OCI-LY7 (cell line): ENCODE measurements at regions not wholly inside any gene's neighbourhood (a gene's known extent, or its start where the extent isn't known, plus 50 kb on each side); places are given as distances from the start of the nearest gene placed in this dataset.

Source experiments
- BruUV-seq: library from RNA; stranded (reverse); fragments of 400-500 nt; replicated peaks from 2 replicates; lab custom pipeline; 2021; lab: Mats Ljungman, UMichigan
- CTCF ChIA-PET: fragments of 300-600 bp; sonication (Branson Sonifier 250); formaldehyde crosslinking; loops from one replicate; lab custom pipeline; 2022; ENCODE audit warnings: antibody characterized with exemption; ENCODE audit not compliant: unreplicated experiment; lab: Charles Lee
- POLR2A ChIA-PET: fragments of 300-600 bp; sonication (Branson Sonifier 250); formaldehyde crosslinking; loops from one replicate; lab custom pipeline; 2022; ENCODE audit warnings: antibody characterized with exemption; lab: Charles Lee
- DNase-seq: peaks from one replicate; pipeline ENCODE4 v3.0.0-alpha.2; 2015; ENCODE audit warnings: low spot score
- H2AFZ ChIP-seq: fragments of 200-600 bp; sonication (generic), shearing (Covaris generic); 2 replicates; pipeline ENCODE4 v1.6.1; 2014; ENCODE audit warnings: mild to moderate bottlenecking, antibody characterized with exemption, low read length, moderate library complexity
- H3K27ac ChIP-seq: fragments of 200-600 bp; sonication (generic); 2 replicates; pipeline ENCODE4 v1.5.1; 2014; ENCODE audit warnings: mixed run types, low read depth, mild to moderate bottlenecking, moderate library complexity, low read length, inconsistent platforms; ENCODE audit not compliant: poor library complexity, severe bottlenecking
- H3K36me3 ChIP-seq: fragments of 200-600 bp; sonication (generic); 2 replicates; pipeline ENCODE4 v1.6.1; 2014; ENCODE audit warnings: mild to moderate bottlenecking, antibody characterized with exemption, low read length, moderate library complexity, mixed read lengths; ENCODE audit not compliant: insufficient read depth
- H3K4me1 ChIP-seq: fragments of 200-600 bp; sonication (generic); 2 replicates; pipeline ENCODE4 v1.5.1; 2014; ENCODE audit warnings: mild to moderate bottlenecking, low read length; ENCODE audit not compliant: insufficient read depth, poor library complexity, severe bottlenecking
- H3K4me2 ChIP-seq: fragments of 200-600 bp; sonication (generic); 2 replicates; pipeline ENCODE4 v1.6.1; 2014; ENCODE audit warnings: mild to moderate bottlenecking, low read length
- H3K4me3 ChIP-seq: fragments of 200-600 bp; sonication (generic); 2 replicates; pipeline ENCODE4 v1.5.1; 2014; ENCODE audit warnings: mild to moderate bottlenecking, low read depth, low read length; ENCODE audit not compliant: poor library complexity, severe bottlenecking
- H3K79me2 ChIP-seq: fragments of 200-600 bp; sonication (generic); 2 replicates; pipeline ENCODE4 v1.6.1; 2016; ENCODE audit warnings: low read depth, mild to moderate bottlenecking, low read length, moderate library complexity, mixed read lengths; ENCODE audit not compliant: insufficient read depth
- H3K9me2 ChIP-seq: fragments of 200-600 bp; sonication (generic); 2 replicates; pipeline ENCODE4 v1.6.1; 2016; ENCODE audit warnings: mild to moderate bottlenecking, low read length, mixed read lengths; ENCODE audit not compliant: insufficient read depth
- H3K9me3 ChIP-seq: fragments of 200-600 bp; sonication (generic); 2 replicates; pipeline ENCODE4 v1.6.1; 2014; ENCODE audit warnings: mild to moderate bottlenecking, mixed run types, low read length, mixed read lengths
- H4K20me1 ChIP-seq: fragments of 200-600 bp; sonication (generic); 2 replicates; pipeline ENCODE4 v1.6.1; 2014; ENCODE audit warnings: mild to moderate bottlenecking, antibody characterized with exemption, low read length, moderate library complexity, mixed read lengths; ENCODE audit not compliant: insufficient read depth
- CTCF ChIP-seq: fragments of 200-600 bp; sonication (generic); conservative IDR thresholded peaks from 2 replicates; pipeline ENCODE4 v1.5.1; 2014; ENCODE audit warnings: mild to moderate bottlenecking, antibody characterized with exemption, low read length, moderate library complexity, mixed read lengths
- EZH2phosphoT487 ChIP-seq: fragments of 200-600 bp; sonication (generic); IDR thresholded peaks from 2 replicates; pipeline ENCODE4 v1.6.1; 2018; ENCODE audit warnings: low read depth, borderline replicate concordance, mild to moderate bottlenecking, mixed run types, antibody characterized with exemption, low read length, moderate library complexity, mixed read lengths
- intact Hi-C: fragments of 100-400 bp; cut with micrococcal nuclease; formaldehyde crosslinking; loops from one replicate; pipeline ENCODE4 v1.10.0; 2022; ENCODE audit not compliant: unreplicated experiment

- Histone ChIP-seq H3K9me2 (no peaks in the 10 kb centered on the region), H3K4me1 (peaks cover 4% of the 10 kb centered on the region), H3K36me3 (no peaks in the 10 kb centered on the region), H3K79me2 (no peaks in the 10 kb centered on the region), H3K9me3 (no peaks in the 10 kb centered on the region), H3K4me3 (no peak overlapping the region), H2AFZ (no peak overlapping the region), H3K27ac (no peak overlapping the region), H4K20me1 (no peaks in the 10 kb centered on the region), H3K4me2 (no peak overlapping the region)
- ChIA-PET CTCF (no interaction called here), POLR2A (no interaction called here)
- intact Hi-C loops = no loop called here
- no peak for DNase-seq
- no peak for TF ChIP-seq CTCF
- no peak for TF ChIP-seq EZH2phosphoT487
- no TSS peak for BruUV-seq
Observed at GRCh38 chr2:45253151-45253550, 243.9 kb upstream of the SIX2 start.

- H3K4me2 ChIP-seq = no peak overlapping the region
- POLR2A ChIA-PET = interaction anchor here (0.6 kb wide), 1 partner anchor 533 kb away, joined by 4 read pairs; no protein-coding TSS in a partner anchor
- BruUV-seq = no TSS peak
- H4K20me1 ChIP-seq = no peaks in the 10 kb centered on the region
- no peak overlapping the region for H3K4me3 ChIP-seq
- intact Hi-C loops = no loop called here
- no peak overlapping the region for H3K27ac ChIP-seq
- H3K4me1 ChIP-seq = no peaks in the 10 kb centered on the region
- no peaks in the 10 kb centered on the region for H3K9me2 ChIP-seq
- H2AFZ ChIP-seq = no peak overlapping the region
- no peak for DNase-seq
- H3K36me3 ChIP-seq = no peaks in the 10 kb centered on the region
- CTCF ChIA-PET = no interaction called here
- no peaks in the 10 kb centered on the region for H3K79me2 ChIP-seq
- TF ChIP-seq CTCF = no peak
- no peak for TF ChIP-seq EZH2phosphoT487
- H3K9me3 ChIP-seq = no peaks in the 10 kb centered on the region
Observed at GRCh38 chr2:45250176-45250575, 240.9 kb upstream of the SIX2 start.

DNA sequence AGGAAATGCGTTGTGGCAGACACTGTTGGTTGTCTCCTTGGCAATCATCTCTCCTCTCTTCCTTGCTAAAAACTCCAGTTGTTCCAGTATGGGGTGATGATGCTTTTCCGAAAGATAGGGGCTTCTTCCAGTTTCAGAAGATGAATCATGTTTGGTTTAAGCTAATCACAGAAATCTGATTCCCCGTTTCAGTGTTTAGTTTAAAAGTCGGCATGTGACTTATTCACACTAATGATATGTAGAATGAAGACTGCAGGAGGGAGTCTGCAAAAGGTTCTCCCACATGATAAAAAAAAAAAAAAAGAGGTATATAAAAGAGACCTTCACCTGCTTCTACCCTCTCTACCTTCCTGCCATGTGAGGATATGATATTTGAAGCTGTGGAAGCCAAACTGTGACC, 239.0 kb upstream of the SIX2 start:
- TF ChIP-seq EZH2phosphoT487 = no peak
- TF ChIP-seq CTCF = no peak
- Histone ChIP-seq H3K36me3 (no peaks in the 10 kb centered on the region), H4K20me1 (no peaks in the 10 kb centered on the region), H3K4me3 (no peak overlapping the region), H3K9me3 (no peaks in the 10 kb centered on the region), H3K9me2 (no peaks in the 10 kb centered on the region), H3K79me2 (no peaks in the 10 kb centered on the region), H3K27ac (no peak overlapping the region), H3K4me1 (no peaks in the 10 kb centered on the region), H2AFZ (no peak overlapping the region), H3K4me2 (no peak overlapping the region)
- CTCF ChIA-PET = no interaction called here
- BruUV-seq = no TSS peak
- POLR2A ChIA-PET = interaction anchor here (0.7 kb wide), 1 partner anchor 1195 kb away, joined by 3 read pairs; no protein-coding TSS in a partner anchor
- intact Hi-C loops = no loop called here
- no peak for DNase-seq
